GM23338 (cell line): ENCODE measurements at regions not wholly inside any gene's neighbourhood (a gene's known extent, or its start where the extent isn't known, plus 50 kb on each side); places are given as distances from the start of the nearest gene placed in this dataset.

Experiments
- CREB1 ChIP-seq: fragments of 250-450 bp; sonication (Bioruptor Pico); IDR thresholded peaks from 2 replicates; pipeline ENCODE4 v1.5.0; 2020; ENCODE audit warnings: low read depth, mild to moderate bottlenecking, moderate library complexity
- CTCF ChIP-seq, 2 experiments: fragments of 200-600 bp in 1 of 2; sonication (generic) in 1 of 2; conservative IDR thresholded peaks; 2 replicates each; pipeline versions ENCODE4 v1.5.1 to v1.6.1; 2016 to 2017; ENCODE audit warnings: antibody characterized with exemption in 2 of 2, low read depth in 2 of 2, mild to moderate bottlenecking in 2 of 2, moderate library complexity in 1 of 2
- ETS1 ChIP-seq: IDR thresholded peaks from 2 replicates; pipeline ENCODE4 v1.6.1; 2016; ENCODE audit warnings: antibody characterized with exemption
- EZH2 ChIP-seq: fragments of 200-600 bp; sonication (generic); IDR thresholded peaks from one replicate; pipeline ENCODE4 v1.8.0; 2017; ENCODE audit warnings: antibody characterized with exemption, mild to moderate bottlenecking, low read depth; ENCODE audit not compliant: unreplicated experiment
- EZH2phosphoT487 ChIP-seq: fragments of 200-600 bp; sonication (generic); IDR thresholded peaks from one replicate; pipeline ENCODE4 v1.8.1; 2018; ENCODE audit warnings: antibody characterized with exemption; ENCODE audit not compliant: unreplicated experiment
- JUNB ChIP-seq: IDR thresholded peaks from one replicate; pipeline ENCODE4 v1.6.1; 2016; ENCODE audit warnings: antibody characterized with exemption; ENCODE audit not compliant: unreplicated experiment
- POLR2AphosphoS5 ChIP-seq: IDR thresholded peaks from 2 replicates; pipeline ENCODE4 v1.6.1; 2016; ENCODE audit warnings: antibody characterized with exemption, low read depth
- REST ChIP-seq: IDR thresholded peaks from one replicate; pipeline ENCODE4 v1.6.1; 2018; ENCODE audit warnings: antibody characterized with exemption; ENCODE audit not compliant: unreplicated experiment
- ZNF114 ChIP-seq: fragments of 250-450 bp; sonication (Bioruptor Pico); IDR thresholded peaks from 2 replicates; pipeline ENCODE4 v1.5.0; 2020; ENCODE audit warnings: mild to moderate bottlenecking, moderate library complexity
- ZNF462 ChIP-seq: fragments of 250-450 bp; sonication (Bioruptor Pico); IDR thresholded peaks from 2 replicates; pipeline ENCODE4 v1.5.0; 2020; ENCODE audit warnings: mild to moderate bottlenecking, moderate library complexity

- TF ChIP-seq CTCF (conservative IDR thresholded peaks at IDR 0.05; ENCODE audit: low read depth in 2 of 2) (no peak), EZH2phosphoT487 (no peak), POLR2AphosphoS5 (no peak), REST (no peak), CREB1 (CRISPR knock-in tag) (no peak), EZH2 (no peak), ETS1 (no peak), JUNB (no peak), ZNF462 (CRISPR knock-in tag) (no peak), ZNF114 (CRISPR knock-in tag) (no peak)
Observed at GRCh38 chr11:41622707-41623359, 163.4 kb upstream of the LRRC4C start.
